Right lobe of liver (tissue), 6 donors: ENCODE measurements at regions not wholly inside any gene's neighbourhood (a gene's known extent, or its start where the extent isn't known, plus 50 kb on each side); places are given as distances from the start of the nearest gene placed in this dataset.

Experiments used
- ATAC-seq, 4 donors: fragments of 200-7000 bp; cut with Tn5 transposase; one replicate each; pipeline ENCODE4 v1.9.1; 2020; ENCODE audit warnings: mild to moderate bottlenecking in 4 of 4, moderate library complexity in 4 of 4
- DNase-seq, 3 donors: peaks; one replicate each; pipeline ENCODE4 v3.0.0-alpha.2; 2020
- H3K27ac ChIP-seq, 3 donors: fragments of 200-600 bp; one replicate each; pipeline ENCODE4 v1.8.0; 2022
- H3K27me3 ChIP-seq, 2 donors: fragments of 200-600 bp; one replicate each; pipeline ENCODE4 v1.8.0; 2022
- H3K36me3 ChIP-seq, 4 donors: fragments of 200-600 bp; sonication (generic) in 1 of 4; one replicate each; pipeline versions ENCODE4 v1.5.1 to v1.8.0; 2017 to 2022; ENCODE audit warnings: control low read depth in 1 of 4
- H3K4me1 ChIP-seq, 4 donors: fragments of 200-600 bp; sonication (generic) in 1 of 4; one replicate each; pipeline versions ENCODE4 v1.5.1 to v1.8.0; 2017 to 2022; ENCODE audit warnings: control low read depth in 1 of 4
- H3K4me3 ChIP-seq, 3 donors: fragments of 200-600 bp; one replicate each; pipeline ENCODE4 v1.8.0; 2022
- H3K9me3 ChIP-seq, 4 donors: fragments of 200-600 bp; sonication (generic) in 1 of 4; one replicate each; pipeline versions ENCODE4 v1.5.1 to v1.8.0; 2017 to 2022; ENCODE audit warnings: control low read depth in 1 of 4
- POLR2A ChIP-seq: fragments of 450-650 bp; IDR thresholded peaks from one replicate; pipeline ENCODE4 v1.6.1; 2017; ENCODE audit warnings: antibody characterized with exemption, mild to moderate bottlenecking
- WGBS: methylation state at CpG from one replicate; pipeline ENCODE4 v1.1.6; 2018; ENCODE audit warnings: low coverage, low lambda C conversion rate; ENCODE audit not compliant: insufficient coverage; ENCODE audit errors: missing lambda C conversion rate; 5-methylcytosine and 5-hydroxymethylcytosine counted together
- intact Hi-C, 2 donors: fragments of 100-400 bp; cut with DNase I; formaldehyde crosslinking; loops; one replicate each; pipeline versions ENCODE4 v1.11.2 to v1.14.1; 2022
- TF ChIP-seq, protein P1 (sequence below), 4 donors: fragments of 200-600 bp in 3 of 4; fragments of 450-650 bp in 1 of 4; IDR thresholded peaks; one replicate each; pipeline versions ENCODE4 v1.5.1 to v1.8.0; 2016 to 2022; ENCODE audit warnings: antibody characterized with exemption in 4 of 4, mild to moderate bottlenecking in 2 of 4
- donor health status: DM: no; HTN: yes; CAD: no.
- donor health status: DM: no; HTN: no; CAD: no.
- donor health status: DM: no; HTN: no; CAD: no.
- donor health status: DM: no; HTN: yes; CAD: no.
- donor health status: DM: no; HTN: yes; CAD: no.

DNA sequence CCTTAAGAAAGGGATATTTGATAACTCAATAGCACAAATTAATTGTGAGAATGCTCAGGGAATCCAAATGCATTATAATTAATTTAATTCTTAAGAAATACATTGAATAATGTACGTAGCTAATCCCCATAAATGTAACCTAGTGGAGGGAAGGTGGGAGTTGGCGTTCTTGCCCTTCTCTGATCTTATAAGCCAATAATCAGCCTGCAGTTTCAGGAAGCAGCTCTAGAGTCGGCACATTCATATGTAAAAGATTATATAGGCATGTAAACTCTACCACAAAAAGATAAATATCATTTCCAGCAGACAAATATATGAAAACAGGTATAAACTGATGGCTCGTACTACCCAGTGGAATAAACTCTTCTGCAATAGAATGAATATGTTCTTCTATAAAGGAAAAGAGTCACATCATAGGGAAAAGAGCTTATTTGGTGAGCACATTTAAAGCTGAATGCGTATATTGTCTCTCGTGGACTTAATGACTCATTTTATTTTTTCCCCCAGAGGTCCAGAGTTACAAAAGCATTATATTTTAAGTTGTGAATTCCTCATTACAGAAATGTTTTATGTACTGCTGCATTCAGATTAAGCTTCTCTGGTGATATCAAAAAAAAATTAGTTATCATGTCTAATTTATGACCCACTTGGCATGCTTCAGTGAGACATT, 112.2 kb downstream of the TFAP2A start:
- ATAC-seq (no peak), DNase-seq (no peak)
- H3K9me3 ChIP-seq: no peaks in the 10 kb centered on the region
- no peaks in the 10 kb centered on the region for H3K4me1 ChIP-seq
- TF ChIP-seq, protein P1, sequence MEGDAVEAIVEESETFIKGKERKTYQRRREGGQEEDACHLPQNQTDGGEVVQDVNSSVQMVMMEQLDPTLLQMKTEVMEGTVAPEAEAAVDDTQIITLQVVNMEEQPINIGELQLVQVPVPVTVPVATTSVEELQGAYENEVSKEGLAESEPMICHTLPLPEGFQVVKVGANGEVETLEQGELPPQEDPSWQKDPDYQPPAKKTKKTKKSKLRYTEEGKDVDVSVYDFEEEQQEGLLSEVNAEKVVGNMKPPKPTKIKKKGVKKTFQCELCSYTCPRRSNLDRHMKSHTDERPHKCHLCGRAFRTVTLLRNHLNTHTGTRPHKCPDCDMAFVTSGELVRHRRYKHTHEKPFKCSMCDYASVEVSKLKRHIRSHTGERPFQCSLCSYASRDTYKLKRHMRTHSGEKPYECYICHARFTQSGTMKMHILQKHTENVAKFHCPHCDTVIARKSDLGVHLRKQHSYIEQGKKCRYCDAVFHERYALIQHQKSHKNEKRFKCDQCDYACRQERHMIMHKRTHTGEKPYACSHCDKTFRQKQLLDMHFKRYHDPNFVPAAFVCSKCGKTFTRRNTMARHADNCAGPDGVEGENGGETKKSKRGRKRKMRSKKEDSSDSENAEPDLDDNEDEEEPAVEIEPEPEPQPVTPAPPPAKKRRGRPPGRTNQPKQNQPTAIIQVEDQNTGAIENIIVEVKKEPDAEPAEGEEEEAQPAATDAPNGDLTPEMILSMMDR (IDR thresholded peaks at IDR 0.05): no peak
- TF ChIP-seq POLR2A: no peak
- no peak overlapping the region for H3K27ac ChIP-seq
- no peak overlapping the region for H3K4me3 ChIP-seq
- H3K36me3 ChIP-seq: no peaks in the 10 kb centered on the region
- intact Hi-C loops: no loop called here
- no peaks in the 10 kb centered on the region for H3K27me3 ChIP-seq
- 64% methylated on average over 6 of the region's 6 CpGs for WGBS

DNA sequence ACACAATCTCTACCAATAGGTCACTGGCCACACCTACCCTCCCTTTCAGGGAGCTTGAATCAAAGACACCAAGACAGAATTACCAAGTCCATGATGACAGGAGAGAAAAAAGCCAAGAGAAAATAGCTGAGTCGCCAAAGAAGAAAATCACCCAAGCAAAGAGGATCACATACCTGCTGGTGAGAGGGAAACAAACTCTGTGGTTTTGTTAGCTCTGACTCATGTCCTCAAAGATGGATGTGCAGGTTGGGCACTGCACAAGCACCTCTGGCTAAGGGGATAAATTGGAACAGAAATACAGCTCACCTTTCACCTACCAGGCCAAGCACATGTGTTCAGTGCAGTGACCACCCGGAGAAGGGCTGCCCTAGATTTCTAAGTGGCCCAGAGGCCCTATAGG, 114.8 kb downstream of the TFAP2A start:
- Histone ChIP-seq H3K27ac (no peak overlapping the region), H3K4me3 (no peak overlapping the region), H3K36me3 (no peaks in the 10 kb centered on the region), H3K27me3 (no peaks in the 10 kb centered on the region), H3K9me3 (no peaks in the 10 kb centered on the region), H3K4me1 (no peaks in the 10 kb centered on the region)
- DNase-seq: no peak
- no peak for TF ChIP-seq POLR2A
- TF ChIP-seq, protein P1 (IDR thresholded peaks at IDR 0.05): no peak
- intact Hi-C loops: no loop called here
- 67% methylated on average over 1 of the region's 2 CpGs for WGBS
- no peak for ATAC-seq

DNA sequence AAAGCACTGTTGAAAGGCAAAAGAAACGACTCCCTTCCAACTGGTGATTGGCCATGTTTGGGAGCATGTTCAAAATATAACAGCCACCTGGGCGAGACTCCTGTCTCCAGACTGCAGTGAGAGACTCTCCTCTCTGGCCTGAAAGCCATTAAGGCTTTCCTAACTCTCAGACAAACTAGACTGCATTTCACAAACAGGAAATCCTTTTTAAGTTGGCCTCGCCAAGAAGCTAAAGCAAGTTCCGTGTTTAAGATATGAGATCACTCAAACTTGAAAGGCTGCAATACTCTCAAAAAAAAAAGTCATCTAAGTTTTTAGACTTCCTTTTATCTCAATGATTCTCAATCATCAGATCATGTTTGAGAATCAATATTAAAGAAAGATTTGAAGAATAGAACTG, 117.0 kb downstream of the TFAP2A start:
- no peak for DNase-seq
- no peaks in the 10 kb centered on the region for H3K36me3 ChIP-seq
- no peaks in the 10 kb centered on the region for H3K4me1 ChIP-seq
- H3K4me3 ChIP-seq: no peak overlapping the region
- H3K9me3 ChIP-seq: no peaks in the 10 kb centered on the region
- 17% methylated on average over 4 of the region's 4 CpGs for WGBS
- TF ChIP-seq POLR2A: no peak
- TF ChIP-seq, protein P1 (IDR thresholded peaks at IDR 0.05): no peak
- ATAC-seq: no peak
- H3K27ac ChIP-seq: no peak overlapping the region
- no peaks in the 10 kb centered on the region for H3K27me3 ChIP-seq
- intact Hi-C loops: no loop called here

DNA sequence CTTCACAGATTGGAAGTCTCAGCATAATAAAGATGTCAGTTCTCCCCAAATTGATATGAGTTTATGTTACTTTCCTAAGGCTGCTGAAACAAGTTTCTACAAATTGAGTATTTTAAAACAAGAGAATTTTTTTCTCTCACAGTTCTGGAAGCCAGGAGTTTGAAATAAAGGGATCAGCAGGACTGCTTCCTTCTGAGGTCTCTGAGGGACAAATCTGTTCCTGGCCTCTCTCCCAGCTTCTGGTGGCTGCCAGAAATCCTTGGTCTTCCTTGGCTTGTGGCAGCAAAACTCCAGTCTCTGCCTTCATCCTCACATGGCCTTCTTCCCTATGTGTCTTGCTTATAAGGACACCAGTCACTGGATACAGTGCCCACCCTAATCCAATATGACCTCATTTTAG, 136.1 kb downstream of the TFAP2A start:
- Histone ChIP-seq H3K4me1 (no peaks in the 10 kb centered on the region), H3K36me3 (no peaks in the 10 kb centered on the region), H3K27me3 (no peaks in the 10 kb centered on the region), H3K4me3 (no peak overlapping the region), H3K27ac (no peak overlapping the region), H3K9me3 (no peaks in the 10 kb centered on the region)
- no peak for TF ChIP-seq POLR2A
- TF ChIP-seq, protein P1 (IDR thresholded peaks at IDR 0.05): no peak
- no peak for ATAC-seq
- DNase-seq: no peak
- intact Hi-C loops: no loop called here
